OCI-LY7 (cell line): ENCODE measurements at regions not wholly inside any gene's neighbourhood (a gene's known extent, or its start where the extent isn't known, plus 50 kb on each side); places are given as distances from the start of the nearest gene placed in this dataset.

ENCODE experiments used
- BruUV-seq: library from RNA; stranded (reverse); fragments of 400-500 nt; replicated peaks from 2 replicates; lab custom pipeline; 2021; lab: Mats Ljungman, UMichigan
- CTCF ChIA-PET: fragments of 300-600 bp; sonication (Branson Sonifier 250); formaldehyde crosslinking; loops from one replicate; lab custom pipeline; 2022; ENCODE audit warnings: antibody characterized with exemption; ENCODE audit not compliant: unreplicated experiment; lab: Charles Lee
- POLR2A ChIA-PET: fragments of 300-600 bp; sonication (Branson Sonifier 250); formaldehyde crosslinking; loops from one replicate; lab custom pipeline; 2022; ENCODE audit warnings: antibody characterized with exemption; lab: Charles Lee
- DNase-seq: peaks from one replicate; pipeline ENCODE4 v3.0.0-alpha.2; 2015; ENCODE audit warnings: low spot score
- H2AFZ ChIP-seq: fragments of 200-600 bp; sonication (generic), shearing (Covaris generic); 2 replicates; pipeline ENCODE4 v1.6.1; 2014; ENCODE audit warnings: mild to moderate bottlenecking, antibody characterized with exemption, low read length, moderate library complexity
- H3K27ac ChIP-seq: fragments of 200-600 bp; sonication (generic); 2 replicates; pipeline ENCODE4 v1.5.1; 2014; ENCODE audit warnings: mixed run types, low read depth, mild to moderate bottlenecking, moderate library complexity, low read length, inconsistent platforms; ENCODE audit not compliant: poor library complexity, severe bottlenecking
- H3K36me3 ChIP-seq: fragments of 200-600 bp; sonication (generic); 2 replicates; pipeline ENCODE4 v1.6.1; 2014; ENCODE audit warnings: mild to moderate bottlenecking, antibody characterized with exemption, low read length, moderate library complexity, mixed read lengths; ENCODE audit not compliant: insufficient read depth
- H3K4me1 ChIP-seq: fragments of 200-600 bp; sonication (generic); 2 replicates; pipeline ENCODE4 v1.5.1; 2014; ENCODE audit warnings: mild to moderate bottlenecking, low read length; ENCODE audit not compliant: insufficient read depth, poor library complexity, severe bottlenecking
- H3K4me2 ChIP-seq: fragments of 200-600 bp; sonication (generic); 2 replicates; pipeline ENCODE4 v1.6.1; 2014; ENCODE audit warnings: mild to moderate bottlenecking, low read length
- H3K4me3 ChIP-seq: fragments of 200-600 bp; sonication (generic); 2 replicates; pipeline ENCODE4 v1.5.1; 2014; ENCODE audit warnings: mild to moderate bottlenecking, low read depth, low read length; ENCODE audit not compliant: poor library complexity, severe bottlenecking
- H3K79me2 ChIP-seq: fragments of 200-600 bp; sonication (generic); 2 replicates; pipeline ENCODE4 v1.6.1; 2016; ENCODE audit warnings: low read depth, mild to moderate bottlenecking, low read length, moderate library complexity, mixed read lengths; ENCODE audit not compliant: insufficient read depth
- H3K9me2 ChIP-seq: fragments of 200-600 bp; sonication (generic); 2 replicates; pipeline ENCODE4 v1.6.1; 2016; ENCODE audit warnings: mild to moderate bottlenecking, low read length, mixed read lengths; ENCODE audit not compliant: insufficient read depth
- H3K9me3 ChIP-seq: fragments of 200-600 bp; sonication (generic); 2 replicates; pipeline ENCODE4 v1.6.1; 2014; ENCODE audit warnings: mild to moderate bottlenecking, mixed run types, low read length, mixed read lengths
- H4K20me1 ChIP-seq: fragments of 200-600 bp; sonication (generic); 2 replicates; pipeline ENCODE4 v1.6.1; 2014; ENCODE audit warnings: mild to moderate bottlenecking, antibody characterized with exemption, low read length, moderate library complexity, mixed read lengths; ENCODE audit not compliant: insufficient read depth
- EZH2phosphoT487 ChIP-seq: fragments of 200-600 bp; sonication (generic); IDR thresholded peaks from 2 replicates; pipeline ENCODE4 v1.6.1; 2018; ENCODE audit warnings: low read depth, borderline replicate concordance, mild to moderate bottlenecking, mixed run types, antibody characterized with exemption, low read length, moderate library complexity, mixed read lengths
- intact Hi-C: fragments of 100-400 bp; cut with micrococcal nuclease; formaldehyde crosslinking; loops from one replicate; pipeline ENCODE4 v1.10.0; 2022; ENCODE audit not compliant: unreplicated experiment
- TF ChIP-seq, protein P1 (sequence below): fragments of 200-600 bp; sonication (generic); conservative IDR thresholded peaks from 2 replicates; pipeline ENCODE4 v1.5.1; 2014; ENCODE audit warnings: mild to moderate bottlenecking, antibody characterized with exemption, low read length, moderate library complexity, mixed read lengths

GRCh38 chr2:183812091-183812490 lies 687.8 kb downstream of the NUP35 start:
- Histone ChIP-seq H4K20me1 (no peaks in the 10 kb centered on the region), H3K36me3 (no peaks in the 10 kb centered on the region), H3K4me2 (no peak overlapping the region), H3K4me3 (no peak overlapping the region), H3K9me2 (no peaks in the 10 kb centered on the region), H3K27ac (no peak overlapping the region), H3K79me2 (no peaks in the 10 kb centered on the region), H3K4me1 (no peaks in the 10 kb centered on the region), H2AFZ (no peak overlapping the region), H3K9me3 (no peaks in the 10 kb centered on the region)
- no TSS peak for BruUV-seq
- TF ChIP-seq EZH2phosphoT487, result no peak
- TF ChIP-seq, protein P1, sequence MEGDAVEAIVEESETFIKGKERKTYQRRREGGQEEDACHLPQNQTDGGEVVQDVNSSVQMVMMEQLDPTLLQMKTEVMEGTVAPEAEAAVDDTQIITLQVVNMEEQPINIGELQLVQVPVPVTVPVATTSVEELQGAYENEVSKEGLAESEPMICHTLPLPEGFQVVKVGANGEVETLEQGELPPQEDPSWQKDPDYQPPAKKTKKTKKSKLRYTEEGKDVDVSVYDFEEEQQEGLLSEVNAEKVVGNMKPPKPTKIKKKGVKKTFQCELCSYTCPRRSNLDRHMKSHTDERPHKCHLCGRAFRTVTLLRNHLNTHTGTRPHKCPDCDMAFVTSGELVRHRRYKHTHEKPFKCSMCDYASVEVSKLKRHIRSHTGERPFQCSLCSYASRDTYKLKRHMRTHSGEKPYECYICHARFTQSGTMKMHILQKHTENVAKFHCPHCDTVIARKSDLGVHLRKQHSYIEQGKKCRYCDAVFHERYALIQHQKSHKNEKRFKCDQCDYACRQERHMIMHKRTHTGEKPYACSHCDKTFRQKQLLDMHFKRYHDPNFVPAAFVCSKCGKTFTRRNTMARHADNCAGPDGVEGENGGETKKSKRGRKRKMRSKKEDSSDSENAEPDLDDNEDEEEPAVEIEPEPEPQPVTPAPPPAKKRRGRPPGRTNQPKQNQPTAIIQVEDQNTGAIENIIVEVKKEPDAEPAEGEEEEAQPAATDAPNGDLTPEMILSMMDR, result no peak
- intact Hi-C loops, result no loop called here
- DNase-seq, result no peak
- ChIA-PET POLR2A (no interaction called here), CTCF (no interaction called here)

DNA sequence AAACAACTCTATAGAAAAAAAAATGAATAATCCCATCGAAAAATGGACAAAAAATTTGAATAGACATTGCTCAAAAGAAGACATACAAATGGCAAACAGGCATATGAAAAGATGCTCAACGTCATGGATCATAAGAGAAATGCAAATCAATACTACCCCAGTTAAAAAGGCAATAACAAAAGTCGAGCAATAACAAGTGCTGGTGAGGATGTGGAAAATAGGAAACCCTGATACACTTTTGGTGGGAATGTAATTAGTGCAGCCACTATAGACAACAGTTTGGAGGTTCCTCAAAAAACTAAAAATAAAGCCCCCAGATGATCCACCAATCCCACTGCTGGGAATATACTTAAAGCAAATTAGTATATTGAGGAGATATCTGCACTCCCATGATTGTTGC lies 701.5 kb downstream of the NUP35 start:
- ChIA-PET POLR2A (no interaction called here), CTCF (no interaction called here)
- TF ChIP-seq, protein P1, result no peak
- no peak for TF ChIP-seq EZH2phosphoT487
- H3K36me3 ChIP-seq, result no peaks in the 10 kb centered on the region
- no peak overlapping the region for H2AFZ ChIP-seq
- no peak for DNase-seq
- no peaks in the 10 kb centered on the region for H3K9me2 ChIP-seq
- H3K27ac ChIP-seq, result no peak overlapping the region
- no TSS peak for BruUV-seq
- H3K9me3 ChIP-seq, result 0 out of 2 replicates have a peak, but pooled peaks cover 6% of the 10 kb centered on the region
- H3K4me3 ChIP-seq, result no peak overlapping the region
- H3K4me2 ChIP-seq, result no peak overlapping the region
- intact Hi-C loops, result no loop called here
- no peaks in the 10 kb centered on the region for H4K20me1 ChIP-seq
- H3K79me2 ChIP-seq, result no peaks in the 10 kb centered on the region
- no peaks in the 10 kb centered on the region for H3K4me1 ChIP-seq

GRCh38 chr2:183829931-183830330 lies 705.7 kb downstream of the NUP35 start:
- Histone ChIP-seq H3K9me3 (0 out of 2 replicates have a peak, but pooled peaks cover 6% of the 10 kb centered on the region), H3K4me1 (no peaks in the 10 kb centered on the region), H4K20me1 (no peaks in the 10 kb centered on the region), H3K79me2 (no peaks in the 10 kb centered on the region), H3K4me2 (no peak overlapping the region), H3K4me3 (no peak overlapping the region), H3K9me2 (no peaks in the 10 kb centered on the region), H3K36me3 (no peaks in the 10 kb centered on the region), H2AFZ (no peak overlapping the region), H3K27ac (no peak overlapping the region)
- intact Hi-C loops, result no loop called here
- no peak for TF ChIP-seq EZH2phosphoT487
- TF ChIP-seq, protein P1, result no peak
- POLR2A ChIA-PET, result interaction anchor here (0.7 kb wide), 1 partner anchor 25 kb away, joined by 3 read pairs; no protein-coding TSS in a partner anchor
- DNase-seq, result no peak
- no TSS peak for BruUV-seq
- CTCF ChIA-PET, result no interaction called here
